B cell (primary cell): ENCODE measurements at regions not wholly inside any gene's neighbourhood (a gene's known extent, or its start where the extent isn't known, plus 50 kb on each side); places are given as distances from the start of the nearest gene placed in this dataset.

Experiments
- ATAC-seq: fragments of 200-7000 bp; cut with Tn5 transposase; one replicate; pipeline ENCODE4 v1.10.0; 2021; ENCODE audit warnings: low read depth, mild to moderate bottlenecking, moderate number of reproducible peaks, moderate library complexity
- CTCF ChIA-PET: fragments of 350-600 bp; sonication (Branson Sonifier 250); formaldehyde crosslinking; loops from one replicate; lab custom pipeline; 2021; ENCODE audit warnings: antibody characterized with exemption, inconsistent platforms; lab: Charles Lee
- POLR2A ChIA-PET: fragments of 350-600 bp; sonication (Branson Sonifier 250); formaldehyde crosslinking; loops from one replicate; lab custom pipeline; 2021; ENCODE audit warnings: antibody characterized with exemption; lab: Charles Lee
- DNase-seq: peaks from one replicate; pipeline ENCODE4 v3.0.0; 2013
- H2AFZ ChIP-seq: 2 replicates; pipeline ENCODE4 v1.6.1; 2012; ENCODE audit warnings: mild to moderate bottlenecking, low read depth, low read length; ENCODE audit not compliant: insufficient read depth, poor library complexity, severe bottlenecking
- H3K27ac ChIP-seq, 2 donors: 1 replicate in 1 of 2; 2 replicates in 1 of 2; pipeline ENCODE4 v1.5.1; 2012 to 2013; ENCODE audit warnings: low read length in 2 of 2, mild to moderate bottlenecking in 2 of 2, moderate library complexity in 1 of 2
- H3K27me3 ChIP-seq, 4 experiments: fragments of 200-600 bp in 1 of 4; sonication (generic) in 1 of 4; replicated peaks in 1 of 4; 1 replicate in 2 of 4; 2 replicates in 2 of 4; pipeline versions ENCODE4 v1.6.1 to v1.7.0; 2013 to 2016; ENCODE audit warnings: low read length in 3 of 4, mild to moderate bottlenecking in 2 of 4, mixed read lengths in 1 of 4, moderate library complexity in 1 of 4; ENCODE audit not compliant: insufficient read depth in 4 of 4, control insufficient read depth in 3 of 4; ENCODE audit errors: control extremely low read depth in 1 of 4
- H3K36me3 ChIP-seq, 2 experiments: replicated peaks in 1 of 2; 1 replicate in 1 of 2; 2 replicates in 1 of 2; pipeline versions ENCODE4 v1.6.1 to v1.7.1; 2013; ENCODE audit warnings: low read length in 1 of 2; ENCODE audit not compliant: insufficient read depth in 2 of 2, control insufficient read depth in 1 of 2; ENCODE audit errors: control extremely low read depth in 1 of 2, extremely low read depth in 1 of 2
- H3K4me1 ChIP-seq, 2 donors: fragments of 200-600 bp in 1 of 2; sonication (generic) in 1 of 2; 1 replicate in 1 of 2; 2 replicates in 1 of 2; pipeline versions ENCODE4 v1.5.1 to v1.6.1; 2013 to 2017; ENCODE audit warnings: low read length in 2 of 2; ENCODE audit not compliant: control insufficient read depth in 2 of 2, insufficient read depth in 2 of 2
- H3K4me2 ChIP-seq: replicated peaks from 2 replicates; pipeline ENCODE3; 2012; ENCODE audit warnings: mild to moderate bottlenecking, low read depth, low read length; ENCODE audit not compliant: poor library complexity, severe bottlenecking
- H3K4me3 ChIP-seq, 5 experiments: fragments of 200-600 bp in 1 of 5; sonication (generic) in 1 of 5; 1 replicate in 3 of 5; 2 replicates in 2 of 5; pipeline versions ENCODE4 v1.5.1 to v1.7.0; 2011 to 2016; ENCODE audit warnings: low read length in 4 of 5, mild to moderate bottlenecking in 4 of 5, low read depth in 2 of 5, control low read depth in 1 of 5, moderate library complexity in 1 of 5; ENCODE audit not compliant: insufficient read depth in 1 of 5; ENCODE audit errors: control extremely low read depth in 1 of 5, extremely low read depth in 1 of 5
- H3K79me2 ChIP-seq: fragments of 200-600 bp; sonication (generic); one replicate; pipeline ENCODE4 v1.6.0; 2016; ENCODE audit warnings: low read length; ENCODE audit not compliant: control insufficient read depth, insufficient read depth
- H3K9ac ChIP-seq: fragments of 200-600 bp; sonication (generic); 2 replicates; pipeline ENCODE4 v1.6.1; 2017; ENCODE audit warnings: mild to moderate bottlenecking, low read length, moderate library complexity
- H3K9me3 ChIP-seq, 3 donors: one replicate each; pipeline versions ENCODE4 v1.6.1 to v1.7.1; 2013; ENCODE audit warnings: low read length in 2 of 3; ENCODE audit not compliant: control insufficient read depth in 2 of 3, insufficient read depth in 1 of 3; ENCODE audit errors: control extremely low read depth in 1 of 3
- H4K20me1 ChIP-seq: 2 replicates; pipeline ENCODE4 v1.6.0; 2012; ENCODE audit warnings: mild to moderate bottlenecking, low read length; ENCODE audit not compliant: insufficient read depth, control insufficient read depth, poor library complexity, severe bottlenecking
- H3K27ac Mint-ChIP-seq: one replicate; pipeline ENCODE4 v1.8.0; 2021; ENCODE audit warnings: mixed read lengths
- H3K27me3 Mint-ChIP-seq: one replicate; pipeline ENCODE4 v1.8.0; 2021; ENCODE audit warnings: mixed read lengths
- H3K4me1 Mint-ChIP-seq: one replicate; pipeline ENCODE4 v1.8.0; 2021; ENCODE audit warnings: mixed read lengths
- H3K4me3 Mint-ChIP-seq: one replicate; pipeline ENCODE4 v1.8.0; 2021; ENCODE audit warnings: mixed read lengths
- H3K9me3 Mint-ChIP-seq: one replicate; pipeline ENCODE4 v1.8.0; 2022; ENCODE audit warnings: mixed read lengths; ENCODE audit not compliant: insufficient read depth
- EZH2 ChIP-seq: IDR thresholded peaks from 2 replicates; pipeline ENCODE4 v1.6.1; 2012; ENCODE audit warnings: borderline replicate concordance, low read depth, mild to moderate bottlenecking, moderate library complexity, low read length; ENCODE audit not compliant: insufficient read depth, poor library complexity, severe bottlenecking
- WGBS: methylation state at CpG from one replicate; pipeline ENCODE4 v1.1.5; 2013; ENCODE audit warnings: missing lambda C conversion rate; ENCODE audit not compliant: insufficient coverage; 5-methylcytosine and 5-hydroxymethylcytosine counted together
- intact Hi-C: fragments of 100-400 bp; cut with micrococcal nuclease; formaldehyde crosslinking; loops from one replicate; pipeline ENCODE4 v1.10.0; 2022
- TF ChIP-seq, protein P1 (sequence below): fragments of 200-600 bp; IDR thresholded peaks from one replicate; pipeline ENCODE4 v1.8.0; 2022; ENCODE audit warnings: antibody characterized with exemption, mild to moderate bottlenecking

DNA sequence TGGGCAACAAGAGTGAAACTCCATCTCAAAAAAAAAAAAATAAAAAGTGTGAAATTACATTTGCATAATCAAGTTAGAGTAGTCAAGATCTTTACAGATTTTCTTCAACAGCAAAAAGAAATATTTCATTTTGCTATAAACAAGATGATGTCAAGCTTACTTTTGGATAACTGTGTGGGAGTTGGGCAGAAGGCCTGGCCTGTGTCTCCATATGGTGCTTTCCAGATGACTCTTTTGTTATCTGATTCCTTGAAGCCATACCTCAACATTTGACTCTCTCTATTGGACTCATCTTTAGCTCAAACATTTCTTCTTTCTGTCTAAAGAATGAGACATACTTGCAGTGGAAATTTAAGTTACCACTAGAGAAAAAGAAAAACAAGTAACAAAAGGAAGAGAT lies 246.8 kb downstream of the MSX2 start:
- Histone ChIP-seq H3K9ac (no peak overlapping the region), H3K4me1 (no peaks in the 10 kb centered on the region), H3K79me2 (no peaks in the 10 kb centered on the region), H3K27me3 (no peaks in the 10 kb centered on the region), H3K9me3 (peaks cover 2 to 7% (median 5%) of the 10 kb centered on the region in 3 donors), H2AFZ (no peak overlapping the region), H3K4me3 (no peak overlapping the region), H3K36me3 (no peaks in the 10 kb centered on the region), H4K20me1 (no peaks in the 10 kb centered on the region), H3K27ac (no peak overlapping the region), H3K4me2 (no peak overlapping the region)
- Mint-ChIP-seq H3K27ac (no peak overlapping the region), H3K4me1 (no peaks in the 10 kb centered on the region), H3K27me3 (peaks cover 9% of the 10 kb centered on the region), H3K4me3 (no peak overlapping the region), H3K9me3 (peaks cover 13% of the 10 kb centered on the region)
- POLR2A ChIA-PET, result no interaction called here
- TF ChIP-seq EZH2, result no peak
- TF ChIP-seq, protein P1, sequence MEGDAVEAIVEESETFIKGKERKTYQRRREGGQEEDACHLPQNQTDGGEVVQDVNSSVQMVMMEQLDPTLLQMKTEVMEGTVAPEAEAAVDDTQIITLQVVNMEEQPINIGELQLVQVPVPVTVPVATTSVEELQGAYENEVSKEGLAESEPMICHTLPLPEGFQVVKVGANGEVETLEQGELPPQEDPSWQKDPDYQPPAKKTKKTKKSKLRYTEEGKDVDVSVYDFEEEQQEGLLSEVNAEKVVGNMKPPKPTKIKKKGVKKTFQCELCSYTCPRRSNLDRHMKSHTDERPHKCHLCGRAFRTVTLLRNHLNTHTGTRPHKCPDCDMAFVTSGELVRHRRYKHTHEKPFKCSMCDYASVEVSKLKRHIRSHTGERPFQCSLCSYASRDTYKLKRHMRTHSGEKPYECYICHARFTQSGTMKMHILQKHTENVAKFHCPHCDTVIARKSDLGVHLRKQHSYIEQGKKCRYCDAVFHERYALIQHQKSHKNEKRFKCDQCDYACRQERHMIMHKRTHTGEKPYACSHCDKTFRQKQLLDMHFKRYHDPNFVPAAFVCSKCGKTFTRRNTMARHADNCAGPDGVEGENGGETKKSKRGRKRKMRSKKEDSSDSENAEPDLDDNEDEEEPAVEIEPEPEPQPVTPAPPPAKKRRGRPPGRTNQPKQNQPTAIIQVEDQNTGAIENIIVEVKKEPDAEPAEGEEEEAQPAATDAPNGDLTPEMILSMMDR, result no peak
- ATAC-seq (no peak), DNase-seq (no peak)
- CTCF ChIA-PET, result interaction anchor here (0.7 kb wide), 1 partner anchor 287 kb away, joined by 4 read pairs; no protein-coding TSS in a partner anchor
- intact Hi-C loops, result no loop called here

DNA sequence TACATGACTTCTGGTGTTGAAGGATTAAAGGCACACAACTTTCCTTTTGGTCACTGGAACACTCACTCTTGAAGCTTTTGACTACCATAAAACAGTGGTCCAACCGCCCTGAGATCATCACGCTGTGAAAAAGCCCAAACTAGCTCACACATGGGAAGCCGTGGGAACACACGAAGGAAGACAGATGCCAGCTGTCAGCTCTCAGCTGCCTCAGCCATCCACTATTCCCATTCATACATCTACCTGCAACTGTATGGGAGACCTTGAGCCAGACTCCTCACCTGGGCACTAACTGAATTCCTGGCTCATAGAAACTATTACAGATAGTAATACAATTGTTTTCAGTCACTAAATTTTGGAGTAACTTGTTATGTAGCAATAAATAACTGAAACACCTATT lies 246.1 kb downstream of the MSX2 start:
- ChIA-PET POLR2A (no interaction called here), CTCF (no interaction called here)
- 87% methylated on average over 4 of the region's 4 CpGs for WGBS
- intact Hi-C loops, result no loop called here
- H3K4me3 Mint-ChIP-seq, result no peak overlapping the region
- Histone ChIP-seq H3K79me2 (no peaks in the 10 kb centered on the region), H3K9me3 (peaks cover 2 to 9% (median 5%) of the 10 kb centered on the region in 3 donors), H3K36me3 (no peaks in the 10 kb centered on the region), H2AFZ (no peak overlapping the region), H3K4me1 (no peaks in the 10 kb centered on the region), H3K4me2 (no peak overlapping the region), H4K20me1 (no peaks in the 10 kb centered on the region), H3K9ac (no peak overlapping the region), H3K27me3 (no peaks in the 10 kb centered on the region), H3K4me3 (no peak overlapping the region), H3K27ac (no peak overlapping the region)
- no peaks in the 10 kb centered on the region for H3K4me1 Mint-ChIP-seq
- DNase-seq (no peak), ATAC-seq (no peak)
- peaks cover 9% of the 10 kb centered on the region for H3K27me3 Mint-ChIP-seq
- no peak overlapping the region for H3K27ac Mint-ChIP-seq
- peaks cover 17% of the 10 kb centered on the region for H3K9me3 Mint-ChIP-seq
- TF ChIP-seq, protein P1, result no peak
- no peak for TF ChIP-seq EZH2
